ENCODE measurements at regions not wholly inside any gene's neighbourhood (a gene's known extent, or its start where the extent isn't known, plus 50 kb on each side); places are given as distances from the start of the nearest gene placed in this dataset.

GRCh38 chr7:124411796-124412195 lies 353.8 kb downstream of the GPR37 start:
- no peak for DNase-seq (ENCODE audit: low spot score)
- Mint-ChIP-seq H3K4me3 (no peak overlapping the region), H3K9me3 (no peaks in the 10 kb centered on the region), H3K27me3 (ENCODE audit: low read depth) (no peaks in the 10 kb centered on the region), H3K27ac (no peak overlapping the region), H3K36me3 (ENCODE audit: low read depth) (no peaks in the 10 kb centered on the region), H3K4me1 (ENCODE audit: low read depth) (no peaks in the 10 kb centered on the region)

GRCh38 chr7:124403587-124403986 lies 362.0 kb downstream of the GPR37 start:
- no peaks in the 10 kb centered on the region for H3K27me3 Mint-ChIP-seq (ENCODE audit: low read depth)
- H3K4me3 Mint-ChIP-seq = no peak overlapping the region
- peaks cover 2% of the 10 kb centered on the region for H3K9me3 Mint-ChIP-seq
- H3K36me3 Mint-ChIP-seq (ENCODE audit: low read depth) = no peaks in the 10 kb centered on the region
- DNase-seq (ENCODE audit: low spot score) = no peak
- H3K27ac Mint-ChIP-seq = no peak overlapping the region
- H3K4me1 Mint-ChIP-seq (ENCODE audit: low read depth) = no peaks in the 10 kb centered on the region

- DNase-seq (ENCODE audit: low spot score) = no peak
- Mint-ChIP-seq H3K27ac (no peak overlapping the region), H3K27me3 (ENCODE audit: low read depth) (no peaks in the 10 kb centered on the region), H3K4me1 (ENCODE audit: low read depth) (no peaks in the 10 kb centered on the region), H3K9me3 (peaks cover 2% of the 10 kb centered on the region), H3K36me3 (ENCODE audit: low read depth) (no peaks in the 10 kb centered on the region), H3K4me3 (no peak overlapping the region)
Observed at GRCh38 chr7:124403112-124403511, 362.5 kb downstream of the GPR37 start.

GRCh38 chr7:124399941-124400340 lies 365.7 kb downstream of the GPR37 start:
- H3K4me3 Mint-ChIP-seq = no peak overlapping the region
- H3K27ac Mint-ChIP-seq = no peak overlapping the region
- H3K27me3 Mint-ChIP-seq (ENCODE audit: low read depth) = no peaks in the 10 kb centered on the region
- H3K9me3 Mint-ChIP-seq = peaks cover 6% of the 10 kb centered on the region
- H3K36me3 Mint-ChIP-seq (ENCODE audit: low read depth) = no peaks in the 10 kb centered on the region
- no peak for DNase-seq (ENCODE audit: low spot score)
- no peaks in the 10 kb centered on the region for H3K4me1 Mint-ChIP-seq (ENCODE audit: low read depth)

- Mint-ChIP-seq H3K27ac (no peak overlapping the region), H3K4me3 (no peak overlapping the region), H3K4me1 (ENCODE audit: low read depth) (no peaks in the 10 kb centered on the region)
Observed at GRCh38 chr7:124398937-124399552, 366.2 kb upstream of the TMEM229A start.

GRCh38 chr7:124397134-124397533 lies 364.3 kb upstream of the TMEM229A start:
- no peak for DNase-seq (ENCODE audit: low spot score)
- H3K36me3 Mint-ChIP-seq (ENCODE audit: low read depth) = no peaks in the 10 kb centered on the region
- H3K9me3 Mint-ChIP-seq = peaks cover 4% of the 10 kb centered on the region
- H3K4me3 Mint-ChIP-seq = no peak overlapping the region
- no peak overlapping the region for H3K27ac Mint-ChIP-seq
- no peaks in the 10 kb centered on the region for H3K4me1 Mint-ChIP-seq (ENCODE audit: low read depth)
- no peaks in the 10 kb centered on the region for H3K27me3 Mint-ChIP-seq (ENCODE audit: low read depth)

More at GRCh38 chr7:124398937-124399552, 366.2 kb upstream of the TMEM229A start:
- H3K27me3 Mint-ChIP-seq (ENCODE audit: low read depth) = no peaks in the 10 kb centered on the region
- no peaks in the 10 kb centered on the region for H3K36me3 Mint-ChIP-seq (ENCODE audit: low read depth)
- DNase-seq (ENCODE audit: low spot score) = no peak
- peaks cover 6% of the 10 kb centered on the region for H3K9me3 Mint-ChIP-seq

- Mint-ChIP-seq H3K36me3 (ENCODE audit: low read depth) (no peaks in the 10 kb centered on the region), H3K9me3 (no peaks in the 10 kb centered on the region), H3K27ac (no peak overlapping the region), H3K27me3 (ENCODE audit: low read depth) (no peaks in the 10 kb centered on the region), H3K4me1 (ENCODE audit: low read depth) (no peaks in the 10 kb centered on the region), H3K4me3 (no peak overlapping the region)
- DNase-seq (ENCODE audit: low spot score) = no peak
Observed at GRCh38 chr7:124390301-124390700, 357.4 kb upstream of the TMEM229A start.

GRCh38 chr7:124388751-124389150 lies 355.9 kb upstream of the TMEM229A start:
- Mint-ChIP-seq H3K4me3 (no peak overlapping the region), H3K4me1 (ENCODE audit: low read depth) (no peaks in the 10 kb centered on the region), H3K36me3 (ENCODE audit: low read depth) (no peaks in the 10 kb centered on the region), H3K9me3 (peaks cover 2% of the 10 kb centered on the region), H3K27me3 (ENCODE audit: low read depth) (no peaks in the 10 kb centered on the region), H3K27ac (no peak overlapping the region)
- no peak for DNase-seq (ENCODE audit: low spot score)

GRCh38 chr7:124387056-124387455 lies 354.2 kb upstream of the TMEM229A start:
- no peak overlapping the region for H3K27ac Mint-ChIP-seq
- no peaks in the 10 kb centered on the region for H3K36me3 Mint-ChIP-seq (ENCODE audit: low read depth)
- no peaks in the 10 kb centered on the region for H3K27me3 Mint-ChIP-seq (ENCODE audit: low read depth)
- H3K4me1 Mint-ChIP-seq (ENCODE audit: low read depth) = no peaks in the 10 kb centered on the region
- H3K9me3 Mint-ChIP-seq = peaks cover 8% of the 10 kb centered on the region
- DNase-seq (ENCODE audit: low spot score) = no peak
- no peak overlapping the region for H3K4me3 Mint-ChIP-seq

GRCh38 chr7:124379296-124379695 lies 346.4 kb upstream of the TMEM229A start:
- Mint-ChIP-seq H3K4me1 (ENCODE audit: low read depth) (no peaks in the 10 kb centered on the region), H3K9me3 (peaks cover 8% of the 10 kb centered on the region), H3K36me3 (ENCODE audit: low read depth) (no peaks in the 10 kb centered on the region), H3K27ac (no peak overlapping the region), H3K4me3 (no peak overlapping the region), H3K27me3 (ENCODE audit: low read depth) (no peaks in the 10 kb centered on the region)
- DNase-seq (ENCODE audit: low spot score) = no peak

- no peaks in the 10 kb centered on the region for H3K9me3 Mint-ChIP-seq
- DNase-seq (ENCODE audit: low spot score) = no peak
- no peak overlapping the region for H3K27ac Mint-ChIP-seq
- H3K4me1 Mint-ChIP-seq (ENCODE audit: low read depth) = no peaks in the 10 kb centered on the region
- no peaks in the 10 kb centered on the region for H3K27me3 Mint-ChIP-seq (ENCODE audit: low read depth)
- no peaks in the 10 kb centered on the region for H3K36me3 Mint-ChIP-seq (ENCODE audit: low read depth)
- no peak overlapping the region for H3K4me3 Mint-ChIP-seq
Observed at GRCh38 chr7:124376111-124376510, 343.2 kb upstream of the TMEM229A start.

- no peak overlapping the region for H3K4me3 Mint-ChIP-seq
- H3K36me3 Mint-ChIP-seq (ENCODE audit: low read depth) = no peaks in the 10 kb centered on the region
- H3K4me1 Mint-ChIP-seq (ENCODE audit: low read depth) = no peaks in the 10 kb centered on the region
- H3K9me3 Mint-ChIP-seq = no peaks in the 10 kb centered on the region
- DNase-seq (ENCODE audit: low spot score) = no peak
- no peak overlapping the region for H3K27ac Mint-ChIP-seq
- no peaks in the 10 kb centered on the region for H3K27me3 Mint-ChIP-seq (ENCODE audit: low read depth)
Observed at GRCh38 chr7:124375391-124375790, 342.5 kb upstream of the TMEM229A start.

GRCh38 chr7:124369310-124369709 lies 336.4 kb upstream of the TMEM229A start:
- Mint-ChIP-seq H3K36me3 (ENCODE audit: low read depth) (no peaks in the 10 kb centered on the region), H3K27me3 (ENCODE audit: low read depth) (no peaks in the 10 kb centered on the region), H3K27ac (no peak overlapping the region), H3K4me3 (no peak overlapping the region), H3K4me1 (ENCODE audit: low read depth) (no peaks in the 10 kb centered on the region), H3K9me3 (peaks cover 6% of the 10 kb centered on the region)
- no peak for DNase-seq (ENCODE audit: low spot score)

GRCh38 chr7:124366118-124366517 lies 333.3 kb upstream of the TMEM229A start:
- Mint-ChIP-seq H3K27ac (no peak overlapping the region), H3K36me3 (ENCODE audit: low read depth) (no peaks in the 10 kb centered on the region), H3K4me1 (ENCODE audit: low read depth) (no peaks in the 10 kb centered on the region), H3K27me3 (ENCODE audit: low read depth) (no peaks in the 10 kb centered on the region), H3K9me3 (peaks cover 8% of the 10 kb centered on the region), H3K4me3 (no peak overlapping the region)
- no peak for DNase-seq (ENCODE audit: low spot score)

GRCh38 chr7:124364283-124364682 lies 331.4 kb upstream of the TMEM229A start:
- DNase-seq (ENCODE audit: low spot score) = no peak
- Mint-ChIP-seq H3K4me3 (no peak overlapping the region), H3K4me1 (ENCODE audit: low read depth) (no peaks in the 10 kb centered on the region), H3K27me3 (ENCODE audit: low read depth) (no peaks in the 10 kb centered on the region), H3K36me3 (ENCODE audit: low read depth) (no peaks in the 10 kb centered on the region), H3K9me3 (peaks cover 8% of the 10 kb centered on the region), H3K27ac (no peak overlapping the region)
